ENCODE measurements at regions not wholly inside any gene's neighbourhood (a gene's known extent, or its start where the extent isn't known, plus 50 kb on each side); places are given as distances from the start of the nearest gene placed in this dataset.

- Histone ChIP-seq H3K27me3 (peaks cover 58% of the 10 kb centered on the region), H3K9me3 (no peaks in the 10 kb centered on the region), H3K27ac (no peak overlapping the region), H3K36me3 (no peaks in the 10 kb centered on the region), H3K4me1 (ENCODE audit: control insufficient read depth in 1 of 2, insufficient read depth in 1 of 2, low read depth in 1 of 2, low read length in 1 of 2) (no peaks in the 10 kb centered on the region), H3K4me3 (ENCODE audit: low read depth in 1 of 2, low read length in 1 of 2) (no peak overlapping the region)
- no peak for TF ChIP-seq CTCF (IDR thresholded peaks at IDR 0.05)
These were observed 111.8 kb upstream of the APC start for GRCh38 chr5:112625689-112626438.

- Histone ChIP-seq H3K27me3 (peaks cover 62% of the 10 kb centered on the region), H3K4me1 (ENCODE audit: control insufficient read depth in 1 of 2, insufficient read depth in 1 of 2, low read depth in 1 of 2, low read length in 1 of 2) (no peaks in the 10 kb centered on the region), H3K9me3 (no peaks in the 10 kb centered on the region), H3K4me3 (ENCODE audit: low read depth in 1 of 2, low read length in 1 of 2) (no peak overlapping the region), H3K27ac (no peak overlapping the region), H3K36me3 (no peaks in the 10 kb centered on the region)
- TF ChIP-seq CTCF (IDR thresholded peaks at IDR 0.05) = no peak
These were observed 111.0 kb upstream of the APC start for GRCh38 chr5:112626715-112627114.

- H3K9me3 ChIP-seq = no peaks in the 10 kb centered on the region
- H3K36me3 ChIP-seq = no peaks in the 10 kb centered on the region
- H3K27ac ChIP-seq = no peak overlapping the region
- no peak overlapping the region for H3K4me3 ChIP-seq (ENCODE audit: low read depth in 1 of 2, low read length in 1 of 2)
- H3K27me3 ChIP-seq = peaks cover 59% of the 10 kb centered on the region
- H3K4me1 ChIP-seq (ENCODE audit: control insufficient read depth in 1 of 2, insufficient read depth in 1 of 2, low read depth in 1 of 2, low read length in 1 of 2) = no peaks in the 10 kb centered on the region
- no peak for TF ChIP-seq CTCF (IDR thresholded peaks at IDR 0.05)
These were observed 109.3 kb upstream of the APC start for GRCh38 chr5:112628214-112628980.

GRCh38 chr5:112630246-112631009, 107.3 kb upstream of the APC start:
- no peak for TF ChIP-seq CTCF (IDR thresholded peaks at IDR 0.05)
- H3K27ac ChIP-seq = no peak overlapping the region

GRCh38 chr5:112634166-112634565, 103.5 kb upstream of the APC start:
- Histone ChIP-seq H3K9me3 (no peaks in the 10 kb centered on the region), H3K4me1 (ENCODE audit: control insufficient read depth in 1 of 2, insufficient read depth in 1 of 2, low read depth in 1 of 2, low read length in 1 of 2) (no peaks in the 10 kb centered on the region), H3K4me3 (ENCODE audit: low read depth in 1 of 2, low read length in 1 of 2) (no peak overlapping the region), H3K27me3 (peaks cover 17% of the 10 kb centered on the region), H3K27ac (no peak overlapping the region), H3K36me3 (no peaks in the 10 kb centered on the region)
- TF ChIP-seq CTCF (IDR thresholded peaks at IDR 0.05) = no peak

More at GRCh38 chr5:112630246-112631009, 107.3 kb upstream of the APC start:
- H3K36me3 ChIP-seq = no peaks in the 10 kb centered on the region
- no peaks in the 10 kb centered on the region for H3K9me3 ChIP-seq
- no peaks in the 10 kb centered on the region for H3K4me1 ChIP-seq (ENCODE audit: control insufficient read depth in 1 of 2, insufficient read depth in 1 of 2, low read depth in 1 of 2, low read length in 1 of 2)
- H3K4me3 ChIP-seq (ENCODE audit: low read depth in 1 of 2, low read length in 1 of 2) = no peak overlapping the region
- peaks cover 50% of the 10 kb centered on the region for H3K27me3 ChIP-seq

Data from neutrophil (primary cell).